Left lung (tissue), 4 donors: ENCODE measurements at regions not wholly inside any gene's neighbourhood (a gene's known extent, or its start where the extent isn't known, plus 50 kb on each side); places are given as distances from the start of the nearest gene placed in this dataset.

Experiments used
- ATAC-seq: fragments of 200-7000 bp; cut with Tn5 transposase; one replicate; pipeline ENCODE4 v1.9.1; 2020; ENCODE audit warnings: moderate library complexity
- DNase-seq, 4 donors: peaks; one replicate each; pipeline ENCODE4 v3.0.0-alpha.2; 2013 to 2020
- H3K27ac ChIP-seq, 2 donors: fragments of 200-600 bp; sonication (generic) in 1 of 2; one replicate each; pipeline versions ENCODE4 v1.5.0 to v1.8.0; 2020 to 2021
- H3K27me3 ChIP-seq, 2 donors: fragments of 200-600 bp; sonication (generic) in 1 of 2; one replicate each; pipeline versions ENCODE4 v1.5.0 to v1.8.0; 2020 to 2021
- H3K36me3 ChIP-seq, 2 donors: fragments of 200-600 bp; sonication (generic) in 1 of 2; one replicate each; pipeline versions ENCODE4 v1.5.0 to v1.8.0; 2020 to 2021
- H3K4me1 ChIP-seq, 2 donors: fragments of 200-600 bp; one replicate each; pipeline ENCODE4 v1.8.0; 2021
- H3K4me3 ChIP-seq, 2 donors: fragments of 200-600 bp; sonication (generic) in 1 of 2; one replicate each; pipeline versions ENCODE4 v1.5.0 to v1.8.0; 2020 to 2021; ENCODE audit warnings: mild to moderate bottlenecking in 1 of 2
- H3K9me3 ChIP-seq, 2 donors: fragments of 200-600 bp; sonication (generic) in 1 of 2; one replicate each; pipeline versions ENCODE4 v1.5.0 to v1.8.0; 2020 to 2021
- CTCF ChIP-seq, 2 donors: fragments of 200-600 bp; sonication (generic) in 1 of 2; IDR thresholded peaks; one replicate each; pipeline versions ENCODE4 v1.5.0 to v1.8.0; 2021; ENCODE audit warnings: antibody characterized with exemption in 2 of 2
- intact Hi-C, 2 donors: fragments of 100-400 bp; cut with DNase I; formaldehyde crosslinking; loops; one replicate each; pipeline versions ENCODE4 v1.11.2 to v1.14.2; 2022
- donor health status: DM: no; HTN: yes; CAD: no.
- donor health status: DM: no; HTN: no; CAD: no.

- Histone ChIP-seq H3K4me1 (no peaks in the 10 kb centered on the region), H3K4me3 (no peak overlapping the region), H3K36me3 (no peaks in the 10 kb centered on the region), H3K27me3 (no peaks in the 10 kb centered on the region), H3K9me3 (peaks cover 0 to 3% of the 10 kb centered on the region in 2 donors), H3K27ac (no peak overlapping the region)
- intact Hi-C loops, result no loop called here
- ATAC-seq (no peak), DNase-seq (no peak)
- no peak for TF ChIP-seq CTCF (IDR thresholded peaks at IDR 0.05)
Observed at GRCh38 chr5:123294544-123294943, 128.7 kb downstream of the CEP120 start.

GRCh38 chr5:123289210-123289609 lies 134.0 kb downstream of the CEP120 start:
- ATAC-seq, result no peak

GRCh38 chr5:123287881-123288280 lies 135.3 kb downstream of the CEP120 start:
- Histone ChIP-seq H3K27ac (no peak overlapping the region), H3K9me3 (no peaks in the 10 kb centered on the region), H3K4me3 (no peak overlapping the region), H3K36me3 (no peaks in the 10 kb centered on the region), H3K27me3 (peaks cover 0 to 19% of the 10 kb centered on the region in 2 donors), H3K4me1 (no peaks in the 10 kb centered on the region)
- no peak for ATAC-seq
- no peak for DNase-seq
- intact Hi-C loops, result no loop called here
- no peak for TF ChIP-seq CTCF (IDR thresholded peaks at IDR 0.05)

More at GRCh38 chr5:123289210-123289609, 134.0 kb downstream of the CEP120 start:
- Histone ChIP-seq H3K27ac (no peak overlapping the region), H3K36me3 (no peaks in the 10 kb centered on the region), H3K9me3 (no peaks in the 10 kb centered on the region), H3K4me3 (no peak overlapping the region), H3K4me1 (no peaks in the 10 kb centered on the region), H3K27me3 (peaks cover 0 to 19% of the 10 kb centered on the region in 2 donors)
- no peak for DNase-seq
- intact Hi-C loops, result no loop called here
- TF ChIP-seq CTCF (IDR thresholded peaks at IDR 0.05), result no peak

- intact Hi-C loops, result no loop called here
- Histone ChIP-seq H3K27me3 (peaks cover 0 to 19% of the 10 kb centered on the region in 2 donors), H3K27ac (no peak overlapping the region), H3K36me3 (no peaks in the 10 kb centered on the region), H3K9me3 (no peaks in the 10 kb centered on the region), H3K4me1 (no peaks in the 10 kb centered on the region), H3K4me3 (no peak overlapping the region)
- DNase-seq, result no peak
- no peak for ATAC-seq
- no peak for TF ChIP-seq CTCF (IDR thresholded peaks at IDR 0.05)
Observed at GRCh38 chr5:123286891-123287290, 136.3 kb downstream of the CEP120 start.

DNA sequence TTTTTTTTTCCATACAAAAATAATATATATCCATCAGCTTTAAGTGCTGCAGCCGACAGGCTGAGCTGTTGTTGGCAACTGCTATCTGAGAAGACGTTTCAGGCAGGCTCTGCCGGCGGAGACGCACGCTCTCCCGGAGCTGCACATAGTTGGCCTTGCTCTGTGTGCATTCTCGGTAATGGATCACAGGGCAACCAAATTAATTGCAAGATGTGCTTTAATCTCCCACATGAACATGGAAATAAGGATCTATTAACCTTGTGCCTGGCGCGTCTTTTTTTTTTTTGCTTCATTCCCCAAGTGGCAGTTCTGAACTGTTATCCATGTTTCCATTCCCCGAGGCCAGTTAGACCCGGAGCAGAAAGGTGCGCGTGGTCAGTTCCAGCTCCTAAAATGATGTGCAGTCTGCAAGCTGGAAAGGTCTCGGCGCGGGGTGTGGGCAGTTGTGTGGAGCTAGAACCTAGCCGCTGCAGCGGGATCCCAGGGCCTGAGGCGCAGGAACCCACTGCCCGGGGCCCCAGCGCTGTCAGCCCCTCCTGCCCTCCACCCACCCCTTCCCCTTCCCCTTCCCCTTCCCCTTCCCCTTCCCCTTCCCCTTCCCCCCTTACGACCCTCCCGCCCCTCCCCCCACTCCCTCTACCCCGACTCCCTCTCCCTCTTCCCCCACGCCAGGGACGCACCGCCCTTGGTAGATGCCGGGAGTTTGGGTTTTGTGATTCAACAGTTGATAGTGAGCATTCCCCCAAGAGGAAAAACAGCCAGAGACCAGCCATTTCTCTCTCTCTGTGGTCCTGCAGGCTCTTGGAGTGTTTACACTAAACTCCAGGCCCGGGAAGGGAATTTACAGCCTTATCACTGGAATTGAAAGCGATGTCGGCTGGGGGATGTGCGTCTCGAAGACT lies 137.8 kb downstream of the CEP120 start:
- H3K4me1 ChIP-seq, result no peaks in the 10 kb centered on the region
- DNase-seq, result peak; percentile 36 to 74 (median 60)
- H3K27me3 ChIP-seq, result peaks cover 0 to 19% of the 10 kb centered on the region in 2 donors
- no peaks in the 10 kb centered on the region for H3K9me3 ChIP-seq
- H3K4me3 ChIP-seq, result no peak overlapping the region
- peak overlapping the region in 1 of 2 donors; percentile 49 for H3K27ac ChIP-seq
- no peaks in the 10 kb centered on the region for H3K36me3 ChIP-seq
- peak; percentile 67 for ATAC-seq
- intact Hi-C loops, result no loop called here
- TF ChIP-seq CTCF (IDR thresholded peaks at IDR 0.05), result no peak
